Hematopoietic multipotent progenitor cell (in vitro differentiated cells): ENCODE measurements at regions not wholly inside any gene's neighbourhood (a gene's known extent, or its start where the extent isn't known, plus 50 kb on each side); places are given as distances from the start of the nearest gene placed in this dataset.

ENCODE experiments used
- DNase-seq, 3 donors: peaks; one replicate each; pipeline ENCODE4 v3.0.0-alpha.2; 2011 to 2015; ENCODE audit warnings: low read depth in 2 of 3, low spot score in 2 of 3

DNA sequence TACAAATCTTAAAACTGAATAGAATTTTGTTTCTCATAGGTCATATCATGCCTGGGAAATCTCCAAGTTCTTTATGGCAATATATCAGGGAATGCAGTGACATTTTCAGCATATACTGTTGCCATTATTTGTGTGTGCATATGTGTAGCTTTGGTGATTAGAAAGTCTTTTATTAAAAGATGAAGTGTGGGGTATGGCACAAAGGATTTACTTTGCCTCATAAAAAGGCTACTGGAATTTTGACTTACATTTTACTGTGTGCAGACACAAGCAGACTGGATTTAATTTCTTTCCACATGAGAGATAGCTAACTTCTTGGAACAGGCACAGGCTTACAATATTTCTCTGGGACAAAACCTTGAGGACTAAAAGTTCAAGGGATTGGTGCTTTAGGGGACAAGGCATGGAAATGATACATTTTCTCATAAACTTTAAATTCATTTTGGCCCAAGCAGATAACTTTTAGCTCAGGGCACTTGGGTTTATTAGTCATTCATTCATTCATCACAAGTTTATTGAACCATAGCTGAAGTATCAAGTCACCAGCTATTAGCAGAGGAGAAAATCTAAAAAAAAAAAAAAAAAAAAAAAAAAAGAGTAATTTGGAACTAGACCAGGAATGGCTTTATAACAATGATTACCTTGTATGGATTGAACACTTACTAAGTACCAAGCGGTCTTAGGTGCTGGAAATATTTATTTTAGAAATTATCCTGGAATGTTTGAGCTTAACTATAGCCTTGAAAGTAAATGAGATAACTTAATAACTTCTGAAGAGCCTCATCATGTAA lies 191.5 kb downstream of the SLIT2 start:
- no peak for DNase-seq

- DNase-seq: no peak
Observed at GRCh38 chr4:20444599-20445337, 193.1 kb downstream of the SLIT2 start.

- no peak for DNase-seq
Observed at GRCh38 chr4:20445933-20446723, 194.4 kb downstream of the SLIT2 start.

DNA sequence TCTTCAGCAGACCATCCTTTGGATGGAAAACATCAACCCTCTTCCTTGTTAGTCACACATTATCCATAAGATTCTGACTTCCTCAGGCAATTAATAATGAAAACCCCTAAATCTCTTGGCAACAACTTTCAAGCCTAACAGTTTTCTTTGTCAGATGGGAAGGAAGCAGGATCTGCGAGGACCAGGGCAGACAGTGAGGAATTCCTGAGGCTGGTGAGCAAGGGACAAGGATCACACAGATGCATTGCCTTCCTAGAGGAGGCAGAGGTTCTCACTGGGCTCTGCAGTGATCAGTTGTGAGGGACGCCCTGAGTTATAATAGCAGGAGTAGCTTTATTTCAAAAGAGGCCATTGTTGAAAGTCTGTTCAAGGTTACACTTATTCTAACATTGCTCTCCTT lies 195.4 kb downstream of the SLIT2 start:
- no peak for DNase-seq

DNA sequence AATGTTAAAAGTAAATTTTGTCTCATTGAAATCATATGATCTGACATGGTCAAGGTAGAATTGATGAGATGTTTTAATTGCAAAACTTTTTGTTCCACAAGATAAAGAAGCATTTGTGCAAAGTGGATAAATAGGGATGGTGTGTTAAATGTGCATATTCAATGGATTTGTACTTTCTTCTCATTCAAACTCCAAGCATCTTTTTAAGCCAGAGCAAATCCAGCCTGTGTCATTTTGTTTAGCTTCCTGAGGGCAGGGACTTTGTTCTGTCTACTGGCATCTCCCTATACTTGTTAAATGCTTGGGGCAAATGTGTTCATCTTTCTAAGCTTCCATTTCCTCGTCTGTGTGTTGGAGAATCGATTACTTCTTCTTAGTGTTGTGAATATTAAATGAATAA lies 200.3 kb downstream of the SLIT2 start:
- DNase-seq: no peak

GRCh38 chr4:20454515-20454914 lies 202.8 kb downstream of the SLIT2 start:
- no peak for DNase-seq

DNA sequence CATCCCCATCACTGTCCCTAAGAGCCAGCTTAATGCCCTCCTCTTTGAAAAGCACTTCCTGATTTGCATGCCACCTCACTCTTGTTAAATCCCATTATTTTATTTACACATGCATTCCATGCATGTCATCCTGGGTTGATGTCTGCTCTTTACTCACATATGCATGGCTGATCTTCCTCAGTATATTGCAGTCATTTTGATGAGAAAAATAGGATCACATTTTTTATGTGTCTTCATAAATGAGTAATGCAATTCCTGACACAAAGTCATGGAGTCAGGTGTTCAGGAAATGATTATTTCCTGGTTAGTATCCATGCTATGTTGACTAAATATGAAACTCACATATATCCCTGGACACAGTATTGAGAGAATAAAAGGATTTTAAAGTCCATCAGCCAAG lies 204.7 kb downstream of the SLIT2 start:
- no peak for DNase-seq

DNA sequence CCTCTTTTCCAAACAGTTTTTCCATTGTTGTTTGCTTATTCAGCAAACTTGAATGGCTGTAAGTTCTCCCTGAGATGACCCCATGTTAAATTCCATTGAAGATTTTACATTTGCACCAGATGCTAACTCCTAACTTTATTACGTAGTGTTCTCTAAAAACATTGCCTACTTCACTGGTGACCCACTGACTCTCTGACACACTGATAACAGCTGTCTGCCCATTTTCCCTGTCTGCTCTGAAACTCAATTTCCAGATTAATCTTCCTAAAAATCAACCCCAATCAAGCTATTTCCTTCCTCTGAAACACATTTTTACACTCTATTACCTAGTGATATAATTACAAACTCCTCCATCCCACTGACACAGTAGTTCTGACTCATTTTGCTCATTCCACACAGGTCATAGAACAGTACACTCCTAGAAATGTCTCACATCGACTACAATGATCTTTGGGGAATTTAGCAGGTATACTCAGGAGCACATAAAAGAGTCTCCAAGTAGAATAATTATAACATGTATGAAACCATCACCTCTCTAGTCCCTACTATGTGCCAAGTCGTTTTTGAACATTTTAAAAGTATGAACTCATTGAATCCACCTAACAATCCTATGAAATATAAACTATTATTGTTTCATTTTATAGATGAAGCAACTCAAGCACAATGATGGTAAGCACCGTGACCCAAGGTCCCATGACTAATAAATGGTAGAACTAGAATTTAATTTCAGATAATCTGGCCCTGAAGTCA lies 210.9 kb downstream of the SLIT2 start:
- DNase-seq: no peak

DNA sequence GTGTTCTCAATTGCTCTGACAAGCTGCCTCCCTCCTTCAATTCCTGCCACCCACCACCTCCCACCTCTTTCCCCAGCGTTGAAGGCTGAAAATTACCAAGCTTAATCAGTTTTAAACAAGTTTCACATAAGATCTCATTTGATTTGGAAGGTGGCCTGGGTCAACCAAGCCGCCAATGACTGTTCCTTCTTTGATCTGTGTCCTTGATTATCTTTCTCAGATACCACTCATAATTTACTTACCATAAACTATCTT lies 211.4 kb downstream of the SLIT2 start:
- DNase-seq: no peak

DNA sequence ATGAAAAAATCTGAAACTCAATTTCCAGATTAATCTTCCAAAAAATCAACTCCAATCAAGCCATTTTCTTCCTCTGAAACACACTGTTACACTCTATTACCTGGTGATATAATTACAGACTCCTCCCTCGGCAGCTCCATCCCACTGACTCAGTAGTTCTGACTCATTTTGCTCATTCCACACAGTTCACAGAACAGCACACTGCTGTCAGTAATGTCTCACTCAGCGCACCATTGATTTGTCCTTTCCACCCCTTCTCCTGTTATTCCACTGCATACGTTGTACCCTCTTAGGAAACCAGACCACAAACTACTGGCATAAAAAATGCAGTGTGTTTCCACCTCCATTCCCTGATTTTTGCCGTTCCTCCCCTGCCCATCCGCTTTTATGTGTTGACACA lies 212.7 kb downstream of the SLIT2 start:
- no peak for DNase-seq

DNA sequence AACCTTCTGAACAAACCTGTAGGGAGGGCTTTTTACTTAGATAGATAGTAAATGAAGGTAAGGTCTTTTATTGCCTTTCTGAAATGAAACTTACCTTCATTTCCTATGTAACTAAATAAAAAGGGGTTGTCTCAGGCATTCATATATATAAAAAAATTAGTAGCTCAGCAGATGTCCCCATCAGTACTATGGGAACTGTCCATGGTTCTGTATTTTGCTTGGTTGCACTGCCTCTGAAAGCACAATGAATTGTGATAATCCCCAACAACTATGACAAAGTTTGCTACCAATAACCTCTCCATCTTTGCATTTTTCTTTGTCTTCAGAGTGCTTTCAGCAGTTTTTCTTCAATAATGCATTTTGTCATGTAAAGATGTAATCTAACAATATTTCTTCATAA lies 222.4 kb downstream of the SLIT2 start:
- no peak for DNase-seq

DNA sequence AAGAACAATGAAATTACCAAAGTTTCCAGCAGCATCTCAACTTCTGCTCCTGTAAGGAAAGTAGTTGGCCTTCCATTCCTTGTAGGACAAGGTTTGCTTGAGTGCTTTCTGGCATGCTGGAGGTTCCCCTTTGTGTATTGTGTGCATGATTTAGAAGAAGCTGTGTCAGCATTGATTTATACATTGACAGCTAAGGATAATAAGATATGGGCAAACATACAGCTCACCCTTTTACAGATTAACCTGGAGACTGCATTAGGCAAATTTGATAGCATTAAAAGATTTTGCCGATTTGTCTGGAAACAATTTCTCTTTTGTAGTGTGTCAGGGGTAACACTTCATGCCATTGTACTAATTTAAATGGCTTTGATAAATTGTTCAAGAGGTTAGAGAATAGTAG lies 221.8 kb upstream of the PACRGL start:
- no peak for DNase-seq

- DNase-seq: no peak
Observed at GRCh38 chr4:20480165-20480947, 219.9 kb upstream of the PACRGL start.

DNA sequence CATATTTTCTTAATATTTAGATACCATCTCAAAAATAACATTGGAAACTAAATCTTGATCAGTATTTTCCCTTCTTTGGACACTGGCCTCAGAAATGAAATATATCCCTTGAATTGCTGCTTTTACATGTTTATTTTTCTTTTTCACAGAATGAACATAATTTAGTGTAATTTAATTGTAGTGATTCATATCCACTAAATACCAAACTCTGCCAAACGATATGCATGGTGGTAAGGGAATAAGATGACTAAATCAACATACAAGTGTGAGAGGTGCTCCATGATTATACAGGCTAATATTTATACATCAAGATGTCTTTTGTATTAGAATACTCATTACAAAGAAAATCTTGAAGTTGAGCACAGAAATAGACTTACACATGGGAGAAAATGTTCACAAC lies 216.8 kb upstream of the PACRGL start:
- no peak for DNase-seq

- DNase-seq: no peak
Observed at GRCh38 chr4:20486433-20486832, 213.8 kb upstream of the PACRGL start.

GRCh38 chr4:20487446-20487845 lies 212.8 kb upstream of the PACRGL start:
- no peak for DNase-seq

DNA sequence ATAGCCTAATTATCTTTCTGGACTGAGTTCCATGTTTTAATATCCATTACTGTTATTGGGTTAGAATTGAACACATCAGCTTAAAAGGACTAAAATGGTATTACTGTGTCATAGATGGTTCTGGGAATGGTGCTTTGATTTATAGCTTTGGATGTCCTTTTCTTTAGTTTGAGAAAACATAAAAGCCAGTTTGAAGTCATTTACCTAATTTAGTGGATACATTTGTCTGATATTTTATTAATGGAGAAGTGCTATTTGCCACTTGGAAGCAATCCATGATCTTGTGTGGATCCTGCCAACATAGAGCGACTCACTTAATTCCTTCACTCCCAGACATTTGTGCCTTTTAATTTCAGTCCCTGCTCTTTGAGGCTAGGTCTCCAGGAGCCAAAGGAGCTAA lies 212.4 kb upstream of the PACRGL start:
- DNase-seq: no peak

DNA sequence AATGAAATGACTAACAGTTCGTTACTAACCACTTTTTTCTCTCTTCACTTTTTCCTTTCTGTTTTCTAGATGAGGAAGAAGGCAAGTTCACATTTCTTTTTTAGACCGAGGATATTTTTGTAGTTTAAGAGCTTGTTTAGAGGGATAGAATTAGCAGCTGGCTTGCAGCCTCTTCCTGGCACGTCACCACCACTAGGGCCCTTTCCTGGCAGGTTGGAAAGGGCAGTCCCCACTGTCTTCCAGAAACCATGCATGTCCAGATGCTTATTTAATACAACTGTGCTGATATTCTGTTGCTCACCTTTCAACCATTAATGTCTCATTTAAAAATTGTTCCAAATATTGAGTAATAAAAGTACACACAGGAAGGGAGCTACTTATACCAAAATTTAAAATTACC lies 209.5 kb upstream of the PACRGL start:
- DNase-seq: no peak

- DNase-seq: no peak
Observed at GRCh38 chr4:20493761-20494353, 206.4 kb upstream of the PACRGL start.

DNA sequence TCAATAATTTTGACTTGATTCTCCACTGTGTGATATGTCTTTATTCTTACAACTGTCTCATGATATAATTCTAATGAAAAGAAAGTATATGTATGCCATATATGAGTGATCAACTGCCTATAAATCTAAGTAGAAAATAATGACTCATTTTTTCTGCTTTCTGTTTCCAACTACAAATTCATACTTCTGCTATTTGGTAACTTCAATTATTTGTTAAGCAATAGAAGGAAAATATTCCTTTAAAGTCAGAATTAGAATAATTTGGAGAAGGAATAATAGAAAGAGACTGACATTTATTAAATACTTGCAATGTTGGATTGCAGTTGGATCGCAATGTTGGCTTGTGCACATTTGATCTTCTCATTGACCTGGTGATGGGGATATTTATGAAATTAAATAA lies 204.2 kb upstream of the PACRGL start:
- DNase-seq: no peak
